K562 (cell line): ENCODE measurements at regions not wholly inside any gene's neighbourhood (a gene's known extent, or its start where the extent isn't known, plus 50 kb on each side); places are given as distances from the start of the nearest gene placed in this dataset.

Experiments
- GATA2 ChIP-seq: sonication (generic); formaldehyde crosslinking; IDR thresholded peaks from 2 replicates; pipeline ENCODE4 v1.4.0; 2020; ENCODE audit warnings: mild to moderate bottlenecking, missing genetic modification reagents
- XRCC5 ChIP-seq: fragments of 200-400 bp; formaldehyde crosslinking; IDR thresholded peaks from 2 replicates; pipeline ENCODE4 v1.6.1; 2017; ENCODE audit warnings: low read depth, mild to moderate bottlenecking, low read length
- TF ChIP-seq, protein P1 (sequence below), 2 experiments: fragments of 450-650 bp; formaldehyde crosslinking in 1 of 2; IDR thresholded peaks; 2 replicates each; pipeline versions ENCODE4 v1.4.0 to v1.6.1; 2014 to 2020; ENCODE audit warnings: mild to moderate bottlenecking in 2 of 2, borderline replicate concordance in 1 of 2, low read depth in 1 of 2

DNA sequence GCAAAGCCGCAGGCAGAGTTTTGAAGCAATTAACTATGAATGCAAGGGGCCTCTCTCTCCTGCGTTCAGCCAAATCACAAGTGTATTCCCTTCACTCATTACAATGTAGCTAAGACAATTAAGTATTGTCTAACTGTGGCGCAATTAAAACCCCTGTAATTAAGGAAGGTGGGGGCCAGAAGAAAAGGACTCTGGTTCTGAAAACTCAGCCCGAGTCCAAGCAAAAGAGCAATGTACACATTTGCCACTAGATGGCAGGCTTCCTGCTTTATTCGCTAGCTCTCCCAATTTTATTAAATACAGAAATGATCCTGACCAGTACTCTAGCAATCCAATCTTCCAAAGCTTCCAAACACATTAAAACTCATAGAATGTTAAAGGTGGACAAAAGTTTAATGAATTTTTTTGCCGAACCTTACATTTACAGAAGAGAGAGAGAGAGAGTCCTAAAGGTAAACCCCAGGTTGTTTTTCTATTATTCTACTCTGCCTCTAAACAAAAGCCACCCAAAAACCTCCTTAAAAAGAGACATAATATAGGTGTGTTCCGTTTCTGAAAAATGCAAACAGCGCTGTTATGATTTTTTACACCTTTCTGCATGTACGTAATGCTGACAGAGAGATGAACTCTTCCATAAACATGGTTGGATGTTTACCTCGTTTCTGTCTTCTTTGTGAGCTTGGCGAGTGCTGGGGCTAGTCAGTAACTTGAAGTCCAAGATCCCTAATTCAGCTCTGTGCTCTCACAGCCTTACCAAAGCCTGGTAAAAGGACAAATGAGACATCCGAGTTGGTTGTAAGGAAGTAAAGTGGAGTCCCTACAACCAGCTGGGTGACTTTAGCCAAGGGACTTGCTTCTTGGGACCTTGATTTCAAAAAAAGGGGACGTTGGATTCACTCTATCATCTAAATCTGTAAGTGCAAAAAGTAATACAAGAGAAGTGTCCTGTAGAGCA is 50.9 kb upstream of the VASH1 start (continued):
- TF ChIP-seq, protein P1, sequence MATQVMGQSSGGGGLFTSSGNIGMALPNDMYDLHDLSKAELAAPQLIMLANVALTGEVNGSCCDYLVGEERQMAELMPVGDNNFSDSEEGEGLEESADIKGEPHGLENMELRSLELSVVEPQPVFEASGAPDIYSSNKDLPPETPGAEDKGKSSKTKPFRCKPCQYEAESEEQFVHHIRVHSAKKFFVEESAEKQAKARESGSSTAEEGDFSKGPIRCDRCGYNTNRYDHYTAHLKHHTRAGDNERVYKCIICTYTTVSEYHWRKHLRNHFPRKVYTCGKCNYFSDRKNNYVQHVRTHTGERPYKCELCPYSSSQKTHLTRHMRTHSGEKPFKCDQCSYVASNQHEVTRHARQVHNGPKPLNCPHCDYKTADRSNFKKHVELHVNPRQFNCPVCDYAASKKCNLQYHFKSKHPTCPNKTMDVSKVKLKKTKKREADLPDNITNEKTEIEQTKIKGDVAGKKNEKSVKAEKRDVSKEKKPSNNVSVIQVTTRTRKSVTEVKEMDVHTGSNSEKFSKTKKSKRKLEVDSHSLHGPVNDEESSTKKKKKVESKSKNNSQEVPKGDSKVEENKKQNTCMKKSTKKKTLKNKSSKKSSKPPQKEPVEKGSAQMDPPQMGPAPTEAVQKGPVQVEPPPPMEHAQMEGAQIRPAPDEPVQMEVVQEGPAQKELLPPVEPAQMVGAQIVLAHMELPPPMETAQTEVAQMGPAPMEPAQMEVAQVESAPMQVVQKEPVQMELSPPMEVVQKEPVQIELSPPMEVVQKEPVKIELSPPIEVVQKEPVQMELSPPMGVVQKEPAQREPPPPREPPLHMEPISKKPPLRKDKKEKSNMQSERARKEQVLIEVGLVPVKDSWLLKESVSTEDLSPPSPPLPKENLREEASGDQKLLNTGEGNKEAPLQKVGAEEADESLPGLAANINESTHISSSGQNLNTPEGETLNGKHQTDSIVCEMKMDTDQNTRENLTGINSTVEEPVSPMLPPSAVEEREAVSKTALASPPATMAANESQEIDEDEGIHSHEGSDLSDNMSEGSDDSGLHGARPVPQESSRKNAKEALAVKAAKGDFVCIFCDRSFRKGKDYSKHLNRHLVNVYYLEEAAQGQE (IDR thresholded peaks at IDR 0.05; ENCODE audit: borderline replicate concordance), result peak; percentile 68; the same call in 1 of the 2 replicates
- TF ChIP-seq, protein P1 (CRISPR knock-in tag; IDR thresholded peaks at IDR 0.05; ENCODE audit: low read depth), result no peak
- no peak for TF ChIP-seq GATA2 (CRISPR knock-in tag)
- TF ChIP-seq XRCC5, result no peak
